ENCODE measurements at regions not wholly inside any gene's neighbourhood (a gene's known extent, or its start where the extent isn't known, plus 50 kb on each side); places are given as distances from the start of the nearest gene placed in this dataset.

- ATAC-seq (ENCODE audit: insufficient read depth, low FRiP score) = no peak
- WGBS, 2 donors = 80 to 87% methylated on average over 4 of the region's 4 CpGs
- Histone ChIP-seq H3K27me3 (ENCODE audit: control insufficient read depth in 3 of 3, insufficient read depth in 3 of 3, low read length in 2 of 3) (no peaks in the 10 kb centered on the region), H3K36me3 (ENCODE audit: control insufficient read depth in 4 of 4, insufficient read depth in 4 of 4, low read length in 4 of 4) (no peaks in the 10 kb centered on the region), H3K4me3 (no peak overlapping the region), H3K4me1 (ENCODE audit: control insufficient read depth in 5 of 5, insufficient read depth in 5 of 5, low read length in 5 of 5) (no peaks in the 10 kb centered on the region), H3K9ac (ENCODE audit: insufficient read depth in 1 of 2, low read length in 2 of 2) (no peak overlapping the region), H3K9me3 (ENCODE audit: control insufficient read depth in 4 of 4, insufficient read depth in 3 of 4, low read length in 3 of 4) (no peaks in the 10 kb centered on the region), H3K27ac (ENCODE audit: low read depth in 1 of 2, low read length in 1 of 2) (no peak overlapping the region)
- TF ChIP-seq CTCF (IDR thresholded peaks at IDR 0.05; ENCODE audit: control extremely low read depth, extremely low read depth) = no peak
- DNase-seq = no peak
Observed at GRCh38 chr16:52271088-52271750, 275.7 kb downstream of the TOX3 start.

GRCh38 chr16:52265446-52265861 lies 281.5 kb downstream of the TOX3 start:
- DNase-seq = peak; percentile 25 to 71 (median 58)
- 16 to 19% methylated on average over 3 of the region's 3 CpGs for WGBS, 2 donors

GRCh38 chr16:52257534-52257933 lies 289.4 kb downstream of the TOX3 start:
- TF ChIP-seq CTCF (IDR thresholded peaks at IDR 0.05; ENCODE audit: control extremely low read depth, extremely low read depth) = no peak
- WGBS, 2 donors = 88 to 94% methylated on average over 1 of the region's 1 CpG
- Histone ChIP-seq H3K4me1 (ENCODE audit: control insufficient read depth in 5 of 5, insufficient read depth in 5 of 5, low read length in 5 of 5) (no peaks in the 10 kb centered on the region), H3K4me3 (no peak overlapping the region), H3K27ac (ENCODE audit: low read depth in 1 of 2, low read length in 1 of 2) (no peak overlapping the region), H3K9ac (ENCODE audit: insufficient read depth in 1 of 2, low read length in 2 of 2) (no peak overlapping the region), H3K9me3 (ENCODE audit: control insufficient read depth in 4 of 4, insufficient read depth in 3 of 4, low read length in 3 of 4) (no peaks in the 10 kb centered on the region), H3K27me3 (ENCODE audit: control insufficient read depth in 3 of 3, insufficient read depth in 3 of 3, low read length in 2 of 3) (no peaks in the 10 kb centered on the region), H3K36me3 (ENCODE audit: control insufficient read depth in 4 of 4, insufficient read depth in 4 of 4, low read length in 4 of 4) (no peaks in the 10 kb centered on the region)
- ATAC-seq (ENCODE audit: insufficient read depth, low FRiP score) (no peak), DNase-seq (no peak)

More at GRCh38 chr16:52265446-52265861, 281.5 kb downstream of the TOX3 start:
- H3K9me3 ChIP-seq (ENCODE audit: control insufficient read depth in 4 of 4, insufficient read depth in 3 of 4, low read length in 3 of 4) = no peaks in the 10 kb centered on the region
- no peak overlapping the region for H3K4me3 ChIP-seq
- no peak for ATAC-seq (ENCODE audit: insufficient read depth, low FRiP score)
- no peak overlapping the region for H3K27ac ChIP-seq (ENCODE audit: low read depth in 1 of 2, low read length in 1 of 2)
- no peak overlapping the region for H3K9ac ChIP-seq (ENCODE audit: insufficient read depth in 1 of 2, low read length in 2 of 2)
- H3K4me1 ChIP-seq (ENCODE audit: control insufficient read depth in 5 of 5, insufficient read depth in 5 of 5, low read length in 5 of 5) = peaks cover 0 to 7% (median 0%) of the 10 kb centered on the region in 5 donors
- no peak for TF ChIP-seq CTCF (IDR thresholded peaks at IDR 0.05; ENCODE audit: control extremely low read depth, extremely low read depth)
- H3K36me3 ChIP-seq (ENCODE audit: control insufficient read depth in 4 of 4, insufficient read depth in 4 of 4, low read length in 4 of 4) = no peaks in the 10 kb centered on the region
- no peaks in the 10 kb centered on the region for H3K27me3 ChIP-seq (ENCODE audit: control insufficient read depth in 3 of 3, insufficient read depth in 3 of 3, low read length in 2 of 3)

Measured in lung (tissue), 11 donors.